Stimulated activated CD4-positive, alpha-beta T cell treated with anti-CD3 and anti-CD28 coated beads, Interleukin-1b, Interleukin-23, amount 100 ng/mL, for 24 hours (primary cell): ENCODE measurements at regions not wholly inside any gene's neighbourhood (a gene's known extent, or its start where the extent isn't known, plus 50 kb on each side); places are given as distances from the start of the nearest gene placed in this dataset.
"Not testable (repeated sequence)": the region's sequence is repeated elsewhere in the genome, so short reads cannot be mapped to it uniquely, and the experiment has no call there.

ENCODE experiments used
- DNase-seq, 4 experiments: peaks; one replicate each; pipeline ENCODE4 v3.0.0-alpha.2; 2020; ENCODE audit warnings: low read depth in 4 of 4, low spot score in 1 of 4

DNA sequence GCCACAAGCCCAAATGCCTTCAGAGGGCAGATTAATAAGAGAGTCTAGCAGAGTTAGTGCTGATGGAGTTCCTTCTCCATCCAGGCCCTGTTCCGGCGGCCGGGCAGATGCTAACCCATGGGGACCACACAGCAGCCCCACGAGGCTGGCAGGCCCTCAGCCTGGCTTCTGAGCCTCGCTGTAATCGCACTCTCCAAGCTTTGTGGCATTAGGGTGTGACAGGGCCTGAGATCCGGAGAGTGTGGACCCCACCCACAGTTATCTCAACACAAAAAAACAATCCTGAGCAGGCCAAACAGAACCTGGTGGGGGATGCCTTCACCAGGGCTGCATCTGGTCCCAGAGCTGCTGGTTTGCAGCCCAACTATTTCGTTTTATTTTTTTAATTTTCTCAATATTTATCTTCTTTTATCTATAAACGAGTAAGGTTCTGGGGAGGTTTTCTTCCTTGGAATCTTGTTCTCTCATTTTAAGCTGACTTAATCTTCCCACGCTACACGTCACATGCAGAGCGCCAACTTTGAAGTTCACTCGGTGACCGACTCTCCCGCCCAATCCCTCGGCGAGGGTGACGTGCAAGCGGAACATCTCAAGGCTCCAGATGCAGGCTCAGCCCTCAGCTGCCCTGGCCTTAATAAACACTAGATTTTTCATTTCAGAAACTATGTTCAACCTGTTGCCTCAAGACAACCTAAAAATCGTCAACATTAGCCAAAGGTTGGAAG lies 372.4 kb downstream of the BCL2L11 start:
- DNase-seq, result not testable (repeated sequence)

DNA sequence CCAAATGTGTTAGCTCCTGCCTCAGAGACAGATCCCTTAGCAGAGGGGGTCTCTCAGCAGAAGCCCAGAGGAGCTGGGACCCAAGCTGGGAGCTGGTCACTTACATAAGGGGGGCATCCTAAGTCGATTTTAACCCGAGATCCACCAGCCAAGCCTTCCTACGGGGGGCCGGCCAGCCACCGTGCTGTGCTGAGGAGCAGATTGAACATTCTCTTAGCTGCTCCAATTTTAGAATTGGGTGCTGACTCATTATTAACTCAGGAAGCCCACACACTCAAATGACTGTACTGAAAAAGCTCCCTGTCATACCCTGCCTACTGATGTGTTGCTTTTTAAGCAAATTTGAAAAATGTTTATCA lies 373.0 kb downstream of the BCL2L11 start:
- not testable (repeated sequence) for DNase-seq

DNA sequence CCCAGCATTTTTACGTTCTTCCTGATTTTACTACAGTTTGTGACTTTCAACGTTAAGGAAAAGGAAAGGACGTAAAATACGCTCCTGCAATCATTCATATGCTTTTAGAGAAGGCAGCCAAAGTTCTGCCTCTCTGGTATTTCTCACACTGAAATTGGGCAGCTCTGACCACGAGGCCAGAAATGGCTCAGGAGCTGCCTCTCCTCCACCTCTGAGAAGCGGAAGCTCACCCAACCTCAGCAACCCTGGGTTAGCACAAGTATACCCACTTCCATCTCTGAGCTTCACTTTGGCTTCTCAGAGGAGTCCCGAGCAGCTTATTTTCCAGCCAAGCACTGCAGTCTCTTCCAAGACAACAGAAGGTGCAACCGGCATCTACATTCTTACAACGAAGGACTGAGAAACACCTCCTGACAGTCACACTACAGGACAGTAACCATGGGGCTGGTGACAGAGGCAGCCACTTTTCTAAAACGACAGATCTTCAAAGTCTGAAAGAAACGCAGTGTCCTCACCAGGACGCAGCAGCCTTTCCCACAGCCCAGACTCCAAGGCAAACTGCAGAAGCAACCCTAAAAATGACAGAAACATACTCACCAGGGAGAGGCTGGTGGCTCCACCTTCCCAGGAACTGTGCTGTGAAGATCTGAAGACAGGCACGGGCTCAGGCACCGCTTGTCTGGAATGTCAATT lies 373.7 kb downstream of the BCL2L11 start:
- not testable (repeated sequence) for DNase-seq

DNA sequence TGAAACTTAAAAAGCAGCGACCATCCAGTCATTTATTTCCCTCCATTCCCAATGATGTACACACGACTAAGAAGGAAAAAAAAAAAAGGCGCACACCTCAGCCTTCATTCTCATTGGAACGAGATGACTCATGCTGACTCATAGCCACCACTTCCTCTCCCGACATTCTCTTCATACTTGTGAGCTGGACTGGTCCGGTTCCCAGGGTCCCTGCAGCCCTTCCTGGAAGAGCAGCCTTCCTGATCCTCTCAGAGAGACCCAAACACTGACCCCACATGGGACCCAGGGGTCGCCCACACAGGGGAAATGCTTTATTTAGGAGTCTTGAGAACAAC lies 374.2 kb downstream of the BCL2L11 start:
- not testable (repeated sequence) for DNase-seq

DNA sequence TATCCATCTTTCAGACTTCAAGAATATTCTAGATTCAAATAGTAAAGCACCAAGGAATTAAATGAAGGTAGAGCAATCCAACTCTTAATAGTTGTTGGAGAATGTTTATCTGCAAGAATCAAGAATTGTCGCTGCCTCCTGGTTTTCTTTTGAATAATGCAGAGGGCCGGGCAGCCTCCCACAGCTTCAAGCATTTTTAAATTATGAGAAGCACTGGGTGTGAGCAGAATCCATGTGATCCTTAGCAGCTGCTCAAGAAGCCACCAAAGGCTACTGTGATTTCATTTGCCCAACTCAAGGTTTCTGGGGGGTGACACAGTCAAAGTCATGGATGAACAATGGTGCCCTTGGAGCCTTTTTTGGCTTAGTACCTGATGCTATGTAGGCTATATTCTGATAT lies 374.9 kb downstream of the BCL2L11 start:
- DNase-seq, result not testable (repeated sequence)

DNA sequence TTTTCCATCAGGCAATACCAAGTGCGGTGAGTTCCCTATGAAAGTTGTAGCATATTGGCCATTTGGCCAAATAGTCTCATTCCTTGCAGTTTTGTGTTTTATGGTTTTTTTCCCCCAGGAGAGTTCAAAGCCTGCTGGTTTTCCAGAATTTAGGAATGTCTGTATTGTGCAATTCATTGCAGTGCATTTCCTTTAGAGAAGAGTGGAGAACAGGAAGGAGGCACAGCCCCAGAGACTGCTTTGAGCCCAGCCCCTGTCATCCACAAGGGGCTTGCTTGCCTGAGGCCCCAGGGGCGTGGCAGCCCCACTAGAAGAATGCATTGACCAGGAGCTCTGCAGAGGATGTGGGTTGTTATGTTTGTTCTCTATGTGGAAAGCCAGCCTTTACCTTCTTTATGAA lies 375.5 kb downstream of the BCL2L11 start:
- DNase-seq, result not testable (repeated sequence)

DNA sequence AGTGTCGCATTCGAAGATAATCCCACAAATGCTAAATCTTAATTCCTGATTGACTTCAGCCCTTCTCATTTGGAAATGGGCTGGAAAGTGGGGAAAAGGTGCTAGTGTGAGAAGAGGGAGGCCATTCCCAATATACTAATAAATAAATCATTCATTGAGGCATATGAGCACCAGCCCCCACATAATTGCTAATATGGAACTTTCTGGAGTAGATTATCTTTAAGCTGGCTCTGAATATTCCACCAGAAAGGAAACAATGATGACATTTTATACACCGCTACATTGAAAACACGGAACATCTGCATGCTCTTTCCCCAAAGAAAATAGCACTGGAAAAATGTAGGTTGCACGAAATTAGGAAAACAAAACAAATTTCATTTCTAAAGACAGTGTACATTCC lies 376.1 kb downstream of the BCL2L11 start:
- DNase-seq, result not testable (repeated sequence)

DNA sequence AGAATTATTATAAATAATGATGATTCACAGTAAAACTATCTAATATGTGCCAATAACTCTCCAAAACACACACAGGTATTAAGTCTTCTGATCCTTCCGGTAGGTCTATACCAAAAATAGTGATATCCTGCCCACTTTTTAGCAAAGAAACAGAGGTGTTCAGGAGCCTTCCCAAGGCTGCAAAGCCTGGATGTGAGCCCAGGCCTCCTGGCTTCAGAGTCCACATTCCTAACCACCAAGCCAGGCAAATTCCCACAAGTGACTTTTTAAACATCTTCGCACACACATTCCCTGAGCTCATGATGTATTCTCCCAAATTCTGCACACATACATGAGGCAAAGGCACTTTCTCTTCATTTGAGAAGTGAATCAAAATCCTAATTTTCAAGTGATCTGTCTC lies 376.6 kb downstream of the BCL2L11 start:
- not testable (repeated sequence) for DNase-seq

DNA sequence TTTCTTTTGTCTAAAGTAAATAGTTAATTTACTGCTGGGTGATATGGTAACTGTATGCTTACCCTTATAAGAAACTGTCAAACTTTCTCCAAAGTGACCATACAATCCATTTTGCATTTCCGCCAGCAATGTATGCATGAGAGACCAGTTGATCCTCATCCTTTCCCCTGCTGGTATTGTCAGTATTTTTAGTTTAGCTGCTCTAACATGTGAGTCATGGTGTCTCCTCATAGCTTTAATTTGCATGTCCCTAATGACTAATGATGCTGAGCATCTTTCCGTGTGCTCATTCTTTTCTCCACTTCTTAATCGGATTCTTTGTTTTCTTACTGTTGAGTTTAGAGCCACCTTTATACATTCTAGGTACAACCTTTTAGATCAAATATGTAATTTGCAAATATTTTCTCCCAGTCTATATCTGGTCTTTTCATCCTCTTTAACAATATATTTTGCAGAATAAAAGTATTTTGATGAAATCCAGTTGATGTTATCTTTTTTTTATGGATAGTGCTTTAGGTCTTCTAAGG lies 379.9 kb downstream of the BCL2L11 start:
- DNase-seq, result not testable (repeated sequence)

DNA sequence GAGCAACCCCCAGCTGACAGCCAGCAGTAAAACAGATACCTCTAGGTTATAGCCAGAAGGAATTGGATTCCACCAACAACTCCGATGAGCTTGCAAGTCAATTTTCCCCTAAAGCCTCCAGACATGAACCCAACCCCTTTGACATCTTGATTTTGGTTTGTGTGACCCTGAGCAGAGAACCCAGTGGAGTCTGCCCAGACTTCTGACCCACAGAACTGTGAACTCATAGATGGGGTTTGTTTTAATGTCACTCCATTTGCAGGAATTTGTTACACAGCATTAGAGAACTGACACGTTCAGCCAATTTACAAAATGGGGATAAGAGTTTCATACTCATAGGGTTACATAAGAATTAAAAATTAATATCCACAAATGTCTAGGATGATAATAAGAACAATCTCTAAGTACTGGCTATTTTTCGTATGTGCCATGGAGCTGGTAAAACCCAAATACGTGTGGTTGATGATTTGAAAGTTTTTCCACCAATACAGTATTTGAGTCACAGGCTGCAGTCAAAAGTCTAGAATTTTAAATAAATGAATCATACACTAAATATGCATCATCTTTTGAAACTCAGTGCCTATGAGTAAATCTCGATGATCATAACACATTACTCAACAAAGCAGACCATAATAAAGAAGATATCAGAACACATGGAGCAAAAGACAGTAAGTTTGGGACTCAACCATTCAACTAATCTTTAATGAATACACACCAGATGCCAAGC lies 380.0 kb downstream of the ANAPC1 start:
- not testable (repeated sequence) for DNase-seq

DNA sequence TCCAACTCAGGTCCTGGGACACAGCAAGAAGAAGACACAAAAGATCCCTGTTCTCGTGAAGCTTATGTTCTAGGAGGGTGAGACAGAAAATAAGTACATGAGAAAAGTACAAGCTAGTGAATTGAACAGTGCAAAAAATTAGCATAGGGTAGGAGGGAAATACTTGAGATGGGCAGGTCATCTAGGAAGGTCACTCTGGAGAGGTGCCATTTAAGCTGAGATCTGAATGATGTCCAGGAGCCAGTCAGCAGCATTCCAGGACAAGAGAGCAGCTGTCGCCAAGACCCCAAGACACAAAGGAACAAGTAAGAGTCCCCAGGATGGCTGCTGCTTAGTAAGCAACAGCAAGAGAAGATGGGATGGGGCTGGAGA lies 379.4 kb downstream of the ANAPC1 start:
- DNase-seq, result not testable (repeated sequence)

DNA sequence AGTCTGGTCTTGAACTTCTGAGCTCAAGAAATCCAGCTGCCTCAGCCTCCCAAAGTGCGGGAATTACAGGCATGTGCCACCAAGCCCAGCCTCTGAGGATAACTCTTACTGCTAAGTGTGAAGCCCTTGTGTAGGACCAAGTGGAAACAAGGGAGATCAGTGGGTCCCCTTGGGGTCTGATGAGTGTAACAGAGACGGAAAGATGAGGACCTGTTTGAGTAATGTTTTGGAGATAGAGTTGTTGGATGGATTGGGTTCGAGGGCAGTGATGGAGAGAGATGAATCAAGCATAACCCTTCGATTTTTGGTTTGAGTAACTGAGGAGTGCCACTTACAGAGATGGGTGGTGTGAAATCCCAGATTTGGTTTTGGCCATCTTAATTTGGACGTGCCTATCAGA lies 378.7 kb downstream of the ANAPC1 start:
- not testable (repeated sequence) for DNase-seq

DNA sequence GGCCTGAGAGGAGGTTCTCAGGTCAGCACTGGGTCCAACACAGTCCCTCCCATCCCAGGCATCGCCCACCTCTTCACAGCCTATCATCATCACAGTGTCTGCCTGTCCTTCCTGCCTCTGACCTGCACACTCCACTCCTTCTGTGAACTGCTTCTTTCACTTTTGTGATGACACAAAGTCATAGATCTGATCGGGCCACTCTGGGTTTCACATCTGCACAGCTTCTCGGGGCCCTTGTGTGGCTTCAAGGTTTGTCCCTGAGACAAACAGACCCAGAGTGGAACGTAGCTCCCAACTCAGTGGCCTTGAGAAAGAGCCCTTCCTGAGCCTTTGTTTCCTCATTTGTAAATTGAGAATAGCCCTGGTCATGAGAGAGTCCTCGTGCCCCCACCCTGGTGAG lies 377.1 kb downstream of the ANAPC1 start:
- DNase-seq, result peak in 1 of 4 experiments; percentile 25

DNA sequence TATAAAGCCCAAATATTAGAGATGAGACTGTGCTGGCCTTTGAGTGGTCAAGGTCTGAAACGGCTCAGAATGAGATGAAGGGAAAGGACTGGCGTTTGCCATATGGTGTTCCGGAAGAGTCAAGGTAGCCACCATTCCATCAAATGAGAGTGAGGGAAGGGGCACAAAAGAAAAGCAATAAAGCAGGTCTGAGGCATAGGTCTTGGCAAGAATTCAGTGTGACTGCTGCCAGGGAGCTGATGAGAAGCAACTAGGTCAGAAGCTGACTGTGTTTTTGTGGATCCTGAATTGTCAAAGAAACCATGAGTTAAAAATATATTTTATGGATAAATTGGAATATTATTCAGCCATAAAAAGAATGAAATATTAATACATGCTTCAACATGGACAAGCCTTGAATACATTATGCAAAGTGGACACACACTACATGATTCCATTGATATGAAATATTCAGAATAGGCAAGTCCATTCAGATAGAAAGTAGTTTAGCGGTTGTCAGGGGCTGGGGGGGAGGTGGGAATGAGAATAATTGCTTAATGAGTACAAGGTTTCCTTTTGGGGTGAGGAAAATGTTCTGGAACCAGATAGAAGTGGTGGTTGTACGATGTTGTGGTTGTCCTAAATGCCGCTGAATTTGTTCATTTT lies 374.6 kb downstream of the ANAPC1 start:
- not testable (repeated sequence) for DNase-seq

DNA sequence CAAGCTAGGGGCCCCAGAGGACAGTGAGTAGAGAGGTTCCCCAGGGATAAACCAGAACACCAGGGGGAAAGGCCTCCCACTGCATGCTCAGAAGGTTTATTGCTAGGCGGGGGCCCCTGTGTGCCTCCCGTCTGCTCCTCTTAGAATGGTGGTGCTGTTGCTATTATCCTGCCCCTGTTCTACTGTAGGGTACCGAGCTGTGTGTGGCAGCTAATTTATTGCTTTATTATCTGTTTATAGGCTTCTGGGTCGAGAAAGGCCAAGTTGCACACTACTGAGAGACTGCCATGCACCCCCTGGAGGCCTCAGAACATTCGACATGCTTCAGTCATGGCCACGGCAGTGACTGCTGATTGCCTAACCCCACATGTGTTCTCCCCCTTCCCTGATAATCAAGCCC lies 373.6 kb downstream of the ANAPC1 start:
- DNase-seq, result not testable (repeated sequence)

DNA sequence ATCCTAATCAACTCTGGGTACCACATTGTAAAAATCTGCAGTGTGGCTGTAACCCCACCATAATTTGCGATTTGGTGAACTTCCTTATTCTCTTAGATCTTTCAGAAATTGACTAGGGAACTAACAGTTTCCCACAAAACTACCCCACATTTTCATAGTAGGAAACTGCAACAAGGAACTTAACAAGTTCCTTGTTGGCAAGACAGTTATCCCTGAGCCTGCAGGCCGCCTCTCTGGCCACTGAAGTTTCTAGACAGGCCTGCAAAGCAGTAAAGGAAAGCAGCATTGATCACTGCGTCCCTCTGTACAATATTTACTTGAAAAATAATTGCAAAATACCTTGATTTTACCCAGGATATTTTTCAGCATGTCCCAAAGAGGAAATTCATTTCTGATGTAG lies 372.9 kb downstream of the ANAPC1 start:
- not testable (repeated sequence) for DNase-seq

DNA sequence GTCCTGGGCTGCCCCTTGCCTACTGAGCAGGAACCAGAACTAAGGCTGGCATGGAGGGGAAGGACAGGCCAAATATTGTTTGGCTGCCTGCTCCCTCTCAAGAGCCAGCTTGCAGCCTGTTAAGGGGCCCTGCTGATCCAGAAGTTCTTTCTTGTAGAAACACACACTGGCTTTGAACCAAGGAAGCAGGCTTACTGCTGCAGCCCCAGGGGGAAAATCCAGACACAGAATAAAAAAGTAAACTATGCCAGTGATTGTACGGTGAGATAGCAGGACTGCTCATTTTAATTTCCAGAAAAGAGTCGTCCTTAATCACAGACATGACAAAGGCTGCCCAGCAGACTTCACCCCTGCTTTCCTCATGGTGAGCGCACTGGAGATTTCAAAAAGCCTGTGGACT lies 371.6 kb downstream of the ANAPC1 start:
- not testable (repeated sequence) for DNase-seq

DNA sequence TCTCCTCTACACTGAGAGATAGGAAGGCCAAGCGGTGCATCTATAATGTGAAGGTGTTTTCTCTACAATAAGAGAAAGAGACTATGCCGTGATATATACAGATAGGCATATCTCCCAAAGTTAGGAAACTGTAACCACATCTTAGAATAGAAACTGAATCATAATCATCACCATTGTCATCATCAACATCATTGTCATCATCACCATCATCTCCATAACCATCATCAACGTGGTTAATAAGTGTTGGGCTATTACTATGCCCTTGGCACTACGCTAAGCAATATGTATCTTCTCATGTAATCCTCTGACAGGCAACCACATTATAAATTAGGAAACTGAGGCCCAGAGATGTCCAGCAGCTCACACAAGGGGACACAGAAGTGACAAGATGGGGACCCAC lies 369.9 kb downstream of the ANAPC1 start:
- DNase-seq, result not testable (repeated sequence)

DNA sequence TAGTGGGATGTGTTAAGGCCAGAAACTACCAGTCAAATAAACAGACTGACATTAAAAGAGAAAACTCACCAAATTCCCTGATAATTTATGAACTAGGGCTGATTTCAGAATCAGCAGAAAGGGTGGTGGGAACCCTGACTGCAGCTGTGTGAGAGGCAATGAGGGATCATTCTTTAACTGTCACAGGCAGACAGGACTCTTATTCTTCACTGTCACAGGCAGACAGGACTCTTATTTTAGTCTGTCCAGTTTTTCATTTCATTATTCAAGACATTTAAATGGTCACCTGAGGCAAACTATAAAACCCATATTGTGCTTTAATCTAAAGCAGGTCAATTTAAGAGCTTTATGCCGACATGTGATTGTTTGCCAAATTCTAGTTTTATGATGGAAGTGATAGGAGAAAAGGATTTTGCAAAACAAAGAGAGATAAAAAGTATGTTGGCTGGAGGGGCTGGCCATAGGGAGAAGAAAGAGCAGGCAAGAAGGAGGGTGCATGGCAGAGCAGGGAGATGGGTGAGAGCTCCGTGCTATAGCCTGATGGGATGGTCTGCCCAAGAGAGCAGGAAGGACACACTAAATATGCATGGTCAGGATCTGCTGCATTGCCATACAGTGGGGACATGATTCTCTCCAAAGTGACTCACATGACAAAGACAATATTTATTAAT lies 366.8 kb downstream of the ANAPC1 start:
- DNase-seq, result not testable (repeated sequence)

DNA sequence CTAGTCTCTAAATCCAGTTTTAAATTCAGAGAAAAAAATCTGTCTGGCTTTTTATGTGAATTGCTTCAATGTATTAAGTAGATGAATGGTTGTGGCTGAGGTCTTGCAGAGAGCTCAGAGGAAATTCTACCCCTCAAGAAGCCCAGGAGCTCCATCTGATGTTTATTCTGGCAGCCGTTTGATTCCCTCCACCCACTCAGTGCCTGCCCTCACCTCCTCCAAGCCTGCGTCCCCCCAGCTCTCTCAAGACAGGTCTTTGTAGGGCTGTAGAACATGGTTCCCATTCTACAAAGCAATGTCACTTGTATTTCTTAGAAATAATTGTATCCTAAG lies 366.3 kb downstream of the ANAPC1 start:
- DNase-seq, result not testable (repeated sequence)

DNA sequence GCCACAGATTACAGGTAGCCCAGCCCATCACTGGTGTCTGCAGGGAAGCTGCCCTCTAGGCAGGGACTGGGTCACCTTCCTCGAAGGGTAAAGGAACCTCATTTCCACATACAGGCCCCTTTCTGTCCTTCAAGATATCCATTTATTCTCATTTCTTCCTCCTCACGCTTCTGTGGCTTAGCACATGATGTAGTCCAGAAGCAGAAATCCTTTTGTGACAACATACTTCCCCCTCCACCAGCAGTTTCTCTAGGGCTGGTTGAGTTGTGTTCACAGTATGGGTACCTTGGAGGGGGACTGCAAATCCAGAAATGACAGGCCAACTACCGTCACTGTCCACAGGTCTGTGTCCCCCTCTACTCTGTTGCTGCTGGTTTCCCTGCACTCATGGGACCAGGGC lies 364.9 kb downstream of the ANAPC1 start:
- no peak for DNase-seq
